Kidney (tissue), 13 donors: ENCODE measurements at regions not wholly inside any gene's neighbourhood (a gene's known extent, or its start where the extent isn't known, plus 50 kb on each side); places are given as distances from the start of the nearest gene placed in this dataset.

Source experiments
- DNase-seq, 5 donors: peaks; one replicate each; pipeline ENCODE4 v3.0.0-alpha.2; 2013 to 2020
- FAIRE-seq: peaks from 2 replicates; lab custom pipeline; 2012; peaks lifted over from hg19 to GRCh38; lab: Jason Lieb, UNC
- H3K27ac ChIP-seq, 2 donors: one replicate each; pipeline ENCODE4 v1.7.0; 2013; ENCODE audit warnings: low read depth in 2 of 2, low read length in 2 of 2, inconsistent platforms in 1 of 2
- H3K27me3 ChIP-seq: one replicate; pipeline ENCODE4 v1.7.1; 2013; ENCODE audit warnings: low read length, inconsistent platforms; ENCODE audit not compliant: control insufficient read depth, insufficient read depth
- H3K36me3 ChIP-seq, 3 donors: one replicate each; pipeline versions ENCODE4 v1.7.0 to v1.7.1; 2013; ENCODE audit warnings: low read length in 3 of 3, control low read depth in 1 of 3, inconsistent platforms in 1 of 3; ENCODE audit not compliant: insufficient read depth in 3 of 3, control insufficient read depth in 2 of 3
- H3K4me1 ChIP-seq, 3 donors: one replicate each; pipeline versions ENCODE4 v1.7.0 to v1.7.1; 2013; ENCODE audit warnings: low read length in 3 of 3, inconsistent platforms in 1 of 3, low read depth in 1 of 3; ENCODE audit not compliant: control insufficient read depth in 2 of 3, insufficient read depth in 2 of 3
- H3K4me3 ChIP-seq, 3 donors: one replicate each; pipeline versions ENCODE4 v1.7.0 to v1.8.1; 2013; ENCODE audit warnings: low read length in 3 of 3, control low read depth in 1 of 3, inconsistent platforms in 1 of 3
- H3K9ac ChIP-seq, 3 donors: one replicate each; pipeline versions ENCODE4 v1.7.0 to v1.7.1; 2013; ENCODE audit warnings: low read length in 3 of 3, control low read depth in 1 of 3, inconsistent platforms in 1 of 3
- H3K9me3 ChIP-seq, 3 donors: one replicate each; pipeline versions ENCODE4 v1.7.0 to v1.7.1; 2013; ENCODE audit warnings: low read length in 3 of 3, control low read depth in 1 of 3, inconsistent platforms in 1 of 3; ENCODE audit not compliant: control insufficient read depth in 2 of 3, insufficient read depth in 1 of 3
- intact Hi-C: fragments of 100-400 bp; cut with DNase I; formaldehyde crosslinking; loops from one replicate; pipeline ENCODE4 v1.11.1; 2022
- TF ChIP-seq, protein P1 (sequence below): IDR thresholded peaks from 3 replicates; pipeline ENCODE4 v1.5.1; 2012; ENCODE audit warnings: mild to moderate bottlenecking, moderate library complexity, borderline replicate concordance; ENCODE audit not compliant: insufficient read depth; ENCODE audit errors: extremely low read depth
- donor health status: control.
- donor health status: control.
- donor health status: control.
- donor health status: control.
- donor health status: control.
- donor health status: DM: yes; HTN: yes; CAD: no.
- donor health status: Normal renal cell carcinoma (clear cell type).

DNA sequence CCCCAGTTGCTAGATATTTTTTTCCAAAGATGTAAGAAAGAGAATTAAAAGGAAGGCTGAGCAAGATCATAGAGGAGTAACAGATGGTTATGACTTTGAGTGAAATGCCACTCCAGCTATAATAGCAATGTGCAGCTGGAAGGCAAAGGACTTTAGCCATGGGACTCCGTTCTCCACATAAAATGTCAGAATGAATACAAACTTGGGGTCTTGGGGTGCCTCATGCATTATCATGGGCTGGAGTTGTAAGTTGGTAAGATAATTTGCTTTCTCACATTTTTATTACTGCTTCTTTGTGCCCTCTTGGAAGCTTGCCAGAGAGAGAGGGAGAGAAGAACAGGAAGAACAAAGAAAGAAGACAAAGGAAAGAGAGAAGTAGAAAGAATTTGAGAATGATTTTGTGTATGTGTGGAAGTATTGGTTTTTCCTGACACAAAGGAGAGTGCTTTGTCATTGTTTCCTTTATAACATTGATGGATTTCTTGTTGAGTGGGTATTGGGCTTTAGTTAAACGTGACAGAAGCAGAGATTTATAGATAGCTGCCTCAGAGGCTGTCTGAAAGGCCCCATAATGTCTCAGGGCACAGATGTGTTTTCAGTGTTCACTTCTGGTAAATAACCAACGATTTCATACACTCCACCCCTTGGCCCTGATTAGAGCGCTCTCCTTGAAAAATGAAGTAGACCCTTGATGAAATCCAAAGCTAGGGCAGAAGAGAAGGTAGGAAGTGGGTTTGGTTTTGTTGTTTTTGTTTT, 715.3 kb downstream of the NR2F2 start:
- Histone ChIP-seq H3K27me3 (no peaks in the 10 kb centered on the region), H3K9ac (no peak overlapping the region), H3K4me3 (no peak overlapping the region), H3K9me3 (no peaks in the 10 kb centered on the region), H3K4me1 (no peaks in the 10 kb centered on the region), H3K36me3 (no peaks in the 10 kb centered on the region), H3K27ac (no peak overlapping the region)
- intact Hi-C loops: no loop called here
- DNase-seq (no peak), FAIRE-seq (no peak)
- TF ChIP-seq, protein P1, sequence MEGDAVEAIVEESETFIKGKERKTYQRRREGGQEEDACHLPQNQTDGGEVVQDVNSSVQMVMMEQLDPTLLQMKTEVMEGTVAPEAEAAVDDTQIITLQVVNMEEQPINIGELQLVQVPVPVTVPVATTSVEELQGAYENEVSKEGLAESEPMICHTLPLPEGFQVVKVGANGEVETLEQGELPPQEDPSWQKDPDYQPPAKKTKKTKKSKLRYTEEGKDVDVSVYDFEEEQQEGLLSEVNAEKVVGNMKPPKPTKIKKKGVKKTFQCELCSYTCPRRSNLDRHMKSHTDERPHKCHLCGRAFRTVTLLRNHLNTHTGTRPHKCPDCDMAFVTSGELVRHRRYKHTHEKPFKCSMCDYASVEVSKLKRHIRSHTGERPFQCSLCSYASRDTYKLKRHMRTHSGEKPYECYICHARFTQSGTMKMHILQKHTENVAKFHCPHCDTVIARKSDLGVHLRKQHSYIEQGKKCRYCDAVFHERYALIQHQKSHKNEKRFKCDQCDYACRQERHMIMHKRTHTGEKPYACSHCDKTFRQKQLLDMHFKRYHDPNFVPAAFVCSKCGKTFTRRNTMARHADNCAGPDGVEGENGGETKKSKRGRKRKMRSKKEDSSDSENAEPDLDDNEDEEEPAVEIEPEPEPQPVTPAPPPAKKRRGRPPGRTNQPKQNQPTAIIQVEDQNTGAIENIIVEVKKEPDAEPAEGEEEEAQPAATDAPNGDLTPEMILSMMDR: no peak

DNA sequence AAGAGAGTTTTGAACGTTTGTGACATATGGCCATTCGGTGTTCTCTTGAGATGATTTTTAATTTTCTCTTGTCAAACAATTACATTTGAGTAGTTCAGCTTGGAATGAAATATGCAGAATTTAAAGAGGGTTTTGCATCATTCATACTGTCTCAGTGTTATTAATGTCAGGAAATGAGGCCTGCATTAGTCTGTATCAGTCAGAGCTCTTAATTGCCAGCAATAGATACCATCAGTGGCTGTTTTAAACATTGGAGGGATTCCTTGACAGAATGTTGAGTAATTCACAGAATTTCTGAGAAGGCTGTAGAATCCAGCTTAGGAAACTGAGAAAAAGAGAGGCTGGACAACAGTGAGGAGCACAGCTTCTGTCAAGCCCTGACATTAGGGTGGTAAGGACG, 722.0 kb downstream of the NR2F2 start:
- H3K36me3 ChIP-seq: no peaks in the 10 kb centered on the region
- DNase-seq (no peak), FAIRE-seq (no peak)
- intact Hi-C loops: no loop called here
- TF ChIP-seq, protein P1: no peak
- H3K9me3 ChIP-seq: no peaks in the 10 kb centered on the region
- H3K27ac ChIP-seq: no peak overlapping the region
- H3K4me3 ChIP-seq: no peak overlapping the region
- no peaks in the 10 kb centered on the region for H3K27me3 ChIP-seq
- no peak overlapping the region for H3K9ac ChIP-seq
- H3K4me1 ChIP-seq: no peaks in the 10 kb centered on the region

DNA sequence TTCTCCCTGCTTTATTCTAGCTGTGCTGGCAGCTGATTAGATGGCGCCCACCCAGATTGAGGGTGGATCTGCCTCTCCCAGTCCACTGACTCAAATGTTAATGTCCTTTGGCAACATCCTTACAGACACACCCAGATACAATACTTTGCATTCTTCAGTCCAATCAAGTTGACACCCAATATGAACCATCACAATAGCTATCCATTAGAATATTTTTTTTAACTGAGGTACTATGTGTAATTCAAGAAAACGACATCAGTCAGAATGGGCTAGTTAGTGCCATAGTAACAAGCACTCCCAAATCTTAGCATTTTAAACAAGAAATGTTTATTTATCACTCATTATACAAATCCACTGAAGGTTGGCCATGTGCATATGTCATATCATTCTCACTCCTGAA, 723.1 kb downstream of the NR2F2 start:
- intact Hi-C loops: no loop called here
- TF ChIP-seq, protein P1: no peak
- Histone ChIP-seq H3K27ac (no peak overlapping the region), H3K27me3 (no peaks in the 10 kb centered on the region), H3K4me3 (no peak overlapping the region), H3K36me3 (no peaks in the 10 kb centered on the region), H3K4me1 (no peaks in the 10 kb centered on the region), H3K9me3 (no peaks in the 10 kb centered on the region), H3K9ac (no peak overlapping the region)
- DNase-seq (no peak), FAIRE-seq (no peak)
